ENCODE measurements at regions not wholly inside any gene's neighbourhood (a gene's known extent, or its start where the extent isn't known, plus 50 kb on each side); places are given as distances from the start of the nearest gene placed in this dataset.

- TF ChIP-seq BRD4 (CRISPR knock-in tag; IDR thresholded peaks at IDR 0.05) (no peak), ZNF207 (IDR thresholded peaks at IDR 0.05; ENCODE audit: borderline replicate concordance) (no peak), ZNF747 (CRISPR knock-in tag; IDR thresholded peaks at IDR 0.05; ENCODE audit: borderline replicate concordance) (no peak), KDM5B (CRISPR knock-in tag; IDR thresholded peaks at IDR 0.05; ENCODE audit: borderline replicate concordance) (no peak), ZNF432 (CRISPR knock-in tag; IDR thresholded peaks at IDR 0.05; ENCODE audit: borderline replicate concordance) (no peak), BATF2 (CRISPR knock-in tag; IDR thresholded peaks at IDR 0.05) (no peak), ZNF12 (CRISPR knock-in tag; IDR thresholded peaks at IDR 0.05) (no peak), ZNF792 (CRISPR knock-in tag; IDR thresholded peaks at IDR 0.05) (no peak), ZNF17 (CRISPR knock-in tag; IDR thresholded peaks at IDR 0.05) (no peak), CSRNP2 (CRISPR knock-in tag; conservative IDR thresholded peaks at IDR 0.05; ENCODE audit: low read depth) (no peak)
- TF ChIP-seq, protein P1, sequence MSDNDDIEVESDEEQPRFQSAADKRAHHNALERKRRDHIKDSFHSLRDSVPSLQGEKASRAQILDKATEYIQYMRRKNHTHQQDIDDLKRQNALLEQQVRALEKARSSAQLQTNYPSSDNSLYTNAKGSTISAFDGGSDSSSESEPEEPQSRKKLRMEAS (IDR thresholded peaks at IDR 0.05) = no peak
These were observed 361.9 kb downstream of the NYAP2 start (continued) for GRCh38 chr2:225761396-225761795.

GRCh38 chr2:225757248-225757647, 357.7 kb downstream of the NYAP2 start:
- TF ChIP-seq, protein P2, sequence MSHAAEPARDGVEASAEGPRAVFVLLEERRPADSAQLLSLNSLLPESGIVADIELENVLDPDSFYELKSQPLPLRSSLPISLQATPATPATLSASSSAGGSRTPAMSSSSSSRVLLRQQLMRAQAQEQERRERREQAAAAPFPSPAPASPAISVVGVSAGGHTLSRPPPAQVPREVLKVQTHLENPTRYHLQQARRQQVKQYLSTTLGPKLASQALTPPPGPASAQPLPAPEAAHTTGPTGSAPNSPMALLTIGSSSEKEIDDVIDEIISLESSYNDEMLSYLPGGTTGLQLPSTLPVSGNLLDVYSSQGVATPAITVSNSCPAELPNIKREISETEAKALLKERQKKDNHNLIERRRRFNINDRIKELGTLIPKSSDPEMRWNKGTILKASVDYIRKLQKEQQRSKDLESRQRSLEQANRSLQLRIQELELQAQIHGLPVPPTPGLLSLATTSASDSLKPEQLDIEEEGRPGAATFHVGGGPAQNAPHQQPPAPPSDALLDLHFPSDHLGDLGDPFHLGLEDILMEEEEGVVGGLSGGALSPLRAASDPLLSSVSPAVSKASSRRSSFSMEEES (CRISPR knock-in tag; IDR thresholded peaks at IDR 0.05) = no peak
- TF ChIP-seq SMAD1 (CRISPR knock-in tag; IDR thresholded peaks at IDR 0.05; ENCODE audit: borderline replicate concordance, low read depth) (no peak), SNAPC2 (CRISPR knock-in tag; IDR thresholded peaks at IDR 0.05) (no peak), CEBPG (CRISPR knock-in tag; IDR thresholded peaks at IDR 0.05) (no peak), REL (CRISPR knock-in tag; conservative IDR thresholded peaks at IDR 0.05) (no peak), ZNF160 (CRISPR knock-in tag; IDR thresholded peaks at IDR 0.05) (no peak), ZNF143 (CRISPR knock-in tag; IDR thresholded peaks at IDR 0.05) (no peak)
- TF ChIP-seq, protein P3, sequence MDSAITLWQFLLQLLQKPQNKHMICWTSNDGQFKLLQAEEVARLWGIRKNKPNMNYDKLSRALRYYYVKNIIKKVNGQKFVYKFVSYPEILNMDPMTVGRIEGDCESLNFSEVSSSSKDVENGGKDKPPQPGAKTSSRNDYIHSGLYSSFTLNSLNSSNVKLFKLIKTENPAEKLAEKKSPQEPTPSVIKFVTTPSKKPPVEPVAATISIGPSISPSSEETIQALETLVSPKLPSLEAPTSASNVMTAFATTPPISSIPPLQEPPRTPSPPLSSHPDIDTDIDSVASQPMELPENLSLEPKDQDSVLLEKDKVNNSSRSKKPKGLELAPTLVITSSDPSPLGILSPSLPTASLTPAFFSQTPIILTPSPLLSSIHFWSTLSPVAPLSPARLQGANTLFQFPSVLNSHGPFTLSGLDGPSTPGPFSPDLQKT (CRISPR knock-in tag; IDR thresholded peaks at IDR 0.05; ENCODE audit: borderline replicate concordance) = no peak
- intact Hi-C loops (cut with micrococcal nuclease; ENCODE audit: unreplicated experiment) = no loop called here
- H3K4me1 ChIP-seq (ENCODE audit: insufficient read depth, low read length) = no peaks in the 10 kb centered on the region
- no peak overlapping the region for H3K4me2 ChIP-seq (ENCODE audit: low read depth, low read length)
- 2% methylated on average over 1 of the region's 1 CpG for WGBS (ENCODE audit: low lambda C conversion rate)
- in situ Hi-C loops (cut with HindIII; ENCODE audit: extremely low pct_ligation_motif_present, low pct_unique_long_range_greater_than_20kb) = no loop called here
- H3K79me2 ChIP-seq (ENCODE audit: insufficient read depth, low read length) = no peaks in the 10 kb centered on the region
- ChIA-PET CTCF (ENCODE audit: low intra/inter-chr PET ratio, low total read pairs) (no interaction called here), POLR2A (no interaction called here)
- FAIRE-seq (no peak), DNase-seq (ENCODE audit: low spot score) (no peak), ATAC-seq (no peak)
- no peak overlapping the region for H3K9ac ChIP-seq (ENCODE audit: insufficient read depth, low read depth, low read length)
- H3K9me3 ChIP-seq (ENCODE audit: low read length) = no peaks in the 10 kb centered on the region
- no peak overlapping the region for H3K27ac ChIP-seq (ENCODE audit: extremely low read length, insufficient read depth, low read length)
- no TSS peak for BruUV-seq (replicated peaks)
- no peaks in the 10 kb centered on the region for H3K27me3 ChIP-seq (ENCODE audit: control insufficient read depth in 1 of 2, insufficient read depth in 2 of 2, low read length in 2 of 2)
- no peak overlapping the region for H2AFZ ChIP-seq (ENCODE audit: low read length)
- H3K36me3 ChIP-seq (replicated peaks in 1 of 2; ENCODE audit: control insufficient read depth in 1 of 2, insufficient read depth in 2 of 2, low read length in 2 of 2) = no peaks in the 10 kb centered on the region
- no peaks in the 10 kb centered on the region for H4K20me1 ChIP-seq (ENCODE audit: insufficient read depth, low read length)
- H3K4me3 ChIP-seq (replicated peaks in 1 of 3; ENCODE audit: insufficient read depth in 1 of 3, low read depth in 2 of 3, low read length in 3 of 3) = no peak overlapping the region
